Liver (tissue), 8 donors: ENCODE measurements at regions not wholly inside any gene's neighbourhood (a gene's known extent, or its start where the extent isn't known, plus 50 kb on each side); places are given as distances from the start of the nearest gene placed in this dataset.

Experiments
- DNase-seq: peaks from one replicate; pipeline ENCODE4 v3.0.0-alpha.2; 2017; ENCODE audit warnings: low spot score
- H3K27ac ChIP-seq, 2 donors: one replicate each; pipeline ENCODE4 v1.7.0; 2013; ENCODE audit warnings: inconsistent platforms in 2 of 2, low read length in 2 of 2, control low read depth in 1 of 2, low read depth in 1 of 2, mild to moderate bottlenecking in 1 of 2
- H3K27me3 ChIP-seq, 4 donors: one replicate each; pipeline versions ENCODE4 v1.6.1 to v1.7.0; 2013; ENCODE audit warnings: low read length in 3 of 4, inconsistent platforms in 1 of 4, mild to moderate bottlenecking in 1 of 4, moderate library complexity in 1 of 4; ENCODE audit not compliant: control insufficient read depth in 4 of 4, insufficient read depth in 4 of 4
- H3K36me3 ChIP-seq, 4 donors: one replicate each; pipeline versions ENCODE4 v1.6.1 to v1.7.0; 2013; ENCODE audit warnings: low read length in 3 of 4, mild to moderate bottlenecking in 3 of 4, low read depth in 1 of 4, moderate library complexity in 1 of 4; ENCODE audit not compliant: control insufficient read depth in 4 of 4, insufficient read depth in 3 of 4
- H3K4me1 ChIP-seq, 4 donors: one replicate each; pipeline versions ENCODE4 v1.6.1 to v1.7.0; 2013; ENCODE audit warnings: low read length in 3 of 4, mild to moderate bottlenecking in 3 of 4, moderate library complexity in 1 of 4; ENCODE audit not compliant: control insufficient read depth in 4 of 4, insufficient read depth in 4 of 4
- H3K4me3 ChIP-seq, 3 donors: one replicate each; pipeline versions ENCODE4 v1.6.1 to v1.7.0; 2013; ENCODE audit warnings: low read length in 3 of 3, control low read depth in 1 of 3, low read depth in 1 of 3, mild to moderate bottlenecking in 1 of 3
- H3K9ac ChIP-seq, 2 donors: one replicate each; pipeline ENCODE4 v1.7.0; 2013; ENCODE audit warnings: low read length in 2 of 2, mild to moderate bottlenecking in 2 of 2, moderate library complexity in 2 of 2, control low read depth in 1 of 2, low read depth in 1 of 2
- H3K9me3 ChIP-seq, 4 donors: one replicate each; pipeline versions ENCODE4 v1.6.1 to v1.7.0; 2013; ENCODE audit warnings: low read length in 3 of 4; ENCODE audit not compliant: control insufficient read depth in 4 of 4
- CTCF ChIP-seq: fragments of 150-350 bp; IDR thresholded peaks from 2 replicates; pipeline ENCODE4 v1.5.1; 2017; ENCODE audit warnings: improper control_type of control experiment, low read depth, low read length; ENCODE audit not compliant: missing input control
- FOXA1 ChIP-seq: IDR thresholded peaks from 2 replicates; pipeline ENCODE4 v1.6.1; 2016; ENCODE audit warnings: antibody characterized with exemption
- FOXA2 ChIP-seq: IDR thresholded peaks from 2 replicates; pipeline ENCODE4 v1.6.1; 2016; ENCODE audit warnings: antibody characterized with exemption
- GABPA ChIP-seq, 2 donors: IDR thresholded peaks in 1 of 2; conservative IDR thresholded peaks in 1 of 2; 2 replicates each; pipeline ENCODE4 v1.6.1; 2016; ENCODE audit warnings: antibody characterized with exemption in 2 of 2, mild to moderate bottlenecking in 1 of 2, moderate library complexity in 1 of 2
- HNF4A ChIP-seq, 2 donors: conservative IDR thresholded peaks; 2 replicates each; pipeline ENCODE4 v1.6.1; 2016; ENCODE audit warnings: antibody characterized with exemption in 2 of 2, mild to moderate bottlenecking in 2 of 2
- NR2F2 ChIP-seq: IDR thresholded peaks from 2 replicates; pipeline ENCODE4 v1.6.1; 2016; ENCODE audit warnings: antibody characterized with exemption
- RAD21 ChIP-seq, 2 donors: IDR thresholded peaks; 2 replicates each; pipeline ENCODE4 v1.6.1; 2016; ENCODE audit warnings: antibody characterized with exemption in 2 of 2, mild to moderate bottlenecking in 2 of 2
- TAF1 ChIP-seq: conservative IDR thresholded peaks from 2 replicates; pipeline ENCODE4 v1.6.1; 2016; ENCODE audit warnings: antibody characterized with exemption, mild to moderate bottlenecking
- YY1 ChIP-seq: IDR thresholded peaks from 2 replicates; pipeline ENCODE4 v1.6.1; 2016; ENCODE audit warnings: antibody characterized with exemption, mild to moderate bottlenecking
- WGBS: extraction: QIAGEN DNeasy Blood & Tissue Kit; methylation state at CpG from one replicate; pipeline ENCODE4 v1.1.7; 2013; 5-methylcytosine and 5-hydroxymethylcytosine counted together
- TF ChIP-seq, protein P1 (sequence below): IDR thresholded peaks from 2 replicates; pipeline ENCODE4 v1.6.1; 2016; ENCODE audit warnings: antibody characterized with exemption
- TF ChIP-seq, protein P2 (sequence below): IDR thresholded peaks from 2 replicates; pipeline ENCODE4 v1.6.1; 2016; ENCODE audit warnings: antibody characterized with exemption
- donor health status: healthy.
- donor health status: healthy.
- donor health status: healthy.
- donor health status: healthy.
- donor health status: healthy.

DNA sequence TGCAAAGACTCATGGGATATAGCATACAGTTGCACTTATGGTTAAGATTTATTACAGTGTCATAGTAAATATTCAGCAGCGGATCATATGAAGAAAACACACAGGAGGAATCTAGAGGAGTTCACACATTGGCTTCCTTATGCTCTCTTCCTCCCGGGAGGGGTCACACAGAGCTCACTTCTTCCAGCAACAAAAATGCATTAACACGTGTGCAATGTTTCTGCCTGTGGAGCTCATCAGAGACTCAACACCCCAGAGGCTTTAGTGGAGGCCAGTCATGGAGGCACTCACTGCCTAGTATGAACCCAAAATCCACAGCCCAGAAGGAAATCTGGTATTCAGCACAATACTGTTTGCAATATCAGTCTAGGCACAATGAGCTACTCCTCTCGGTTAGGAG lies 202.8 kb upstream of the PRSS1 start (continued):
- no peak for TF ChIP-seq GABPA (IDR thresholded peaks at IDR 0.05 in 1 of 2, conservative IDR thresholded peaks at IDR 0.05 in 1 of 2)
- no peak for TF ChIP-seq YY1
- TF ChIP-seq FOXA2, result no peak
- no peak for TF ChIP-seq FOXA1
- no peak for TF ChIP-seq RAD21 (IDR thresholded peaks at IDR 0.05)

DNA sequence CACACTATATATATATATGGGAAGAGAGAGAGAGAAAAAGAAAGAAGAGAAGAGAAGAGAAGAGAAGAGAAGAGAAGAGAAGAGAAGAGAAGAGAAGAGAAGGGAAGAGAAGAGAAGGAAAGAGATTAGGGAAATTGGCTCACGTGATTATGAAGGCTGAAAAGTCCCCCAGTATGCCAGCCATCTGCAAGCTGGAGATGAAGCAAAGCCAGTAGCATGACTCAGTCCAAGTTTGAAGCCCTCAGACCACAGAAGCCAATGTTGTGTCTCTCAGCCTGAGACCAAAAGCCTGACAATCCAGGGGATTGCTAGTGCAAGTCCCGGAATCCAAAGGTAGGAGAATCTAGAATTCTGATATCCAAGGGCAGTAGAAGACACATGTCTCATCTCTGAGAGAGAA lies 206.3 kb upstream of the PRSS1 start:
- H3K4me1 ChIP-seq, result no peaks in the 10 kb centered on the region
- TF ChIP-seq CTCF, result no peak
- H3K9me3 ChIP-seq, result no peaks in the 10 kb centered on the region
- peaks cover 0 to 6% (median 0%) of the 10 kb centered on the region in 4 donors for H3K27me3 ChIP-seq
- DNase-seq, result no peak
- no peak overlapping the region for H3K27ac ChIP-seq
- no peak overlapping the region for H3K9ac ChIP-seq
- 64% methylated on average over 2 of the region's 2 CpGs for WGBS
- H3K4me3 ChIP-seq, result no peak overlapping the region
- H3K36me3 ChIP-seq, result no peaks in the 10 kb centered on the region

- H3K9me3 ChIP-seq, result no peaks in the 10 kb centered on the region
- H3K9ac ChIP-seq, result no peak overlapping the region
- H3K4me1 ChIP-seq, result no peaks in the 10 kb centered on the region
- WGBS, result 54% methylated on average over 1 of the region's 1 CpG
- H3K27ac ChIP-seq, result no peak overlapping the region
- DNase-seq, result no peak
- H3K4me3 ChIP-seq, result no peak overlapping the region
- peaks cover 0 to 6% (median 0%) of the 10 kb centered on the region in 4 donors for H3K27me3 ChIP-seq
- no peaks in the 10 kb centered on the region for H3K36me3 ChIP-seq
- TF ChIP-seq TAF1, result no peak
- TF ChIP-seq, protein P1, sequence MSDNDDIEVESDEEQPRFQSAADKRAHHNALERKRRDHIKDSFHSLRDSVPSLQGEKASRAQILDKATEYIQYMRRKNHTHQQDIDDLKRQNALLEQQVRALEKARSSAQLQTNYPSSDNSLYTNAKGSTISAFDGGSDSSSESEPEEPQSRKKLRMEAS, result no peak
These were observed 207.2 kb upstream of the PRSS1 start for GRCh38 chr7:142542105-142542504.

DNA sequence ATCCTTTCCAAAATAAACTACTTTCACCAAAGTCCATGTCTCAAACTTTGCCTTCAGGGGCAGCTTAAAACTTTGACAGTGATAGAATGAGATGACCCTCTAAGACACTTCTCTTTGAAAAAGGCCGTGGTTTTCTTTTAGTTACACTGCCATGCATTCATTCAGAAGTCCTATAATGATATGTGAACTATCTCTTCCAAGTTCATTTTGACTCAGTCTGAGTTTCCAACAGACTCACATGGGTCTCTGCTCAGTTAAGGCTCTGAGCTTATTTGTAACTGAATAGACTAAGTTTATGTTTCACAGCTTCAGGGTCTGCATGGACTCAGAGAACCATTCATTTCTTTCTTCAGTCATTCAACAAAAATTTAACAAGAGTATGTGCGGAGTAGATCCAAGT lies 208.9 kb upstream of the PRSS1 start:
- peaks cover 0 to 6% (median 0%) of the 10 kb centered on the region in 4 donors for H3K27me3 ChIP-seq
- H3K4me3 ChIP-seq, result no peak overlapping the region
- 81% methylated on average over 2 of the region's 2 CpGs for WGBS
- no peak overlapping the region for H3K9ac ChIP-seq
- no peaks in the 10 kb centered on the region for H3K9me3 ChIP-seq
- no peak overlapping the region for H3K27ac ChIP-seq
- TF ChIP-seq, protein P2, sequence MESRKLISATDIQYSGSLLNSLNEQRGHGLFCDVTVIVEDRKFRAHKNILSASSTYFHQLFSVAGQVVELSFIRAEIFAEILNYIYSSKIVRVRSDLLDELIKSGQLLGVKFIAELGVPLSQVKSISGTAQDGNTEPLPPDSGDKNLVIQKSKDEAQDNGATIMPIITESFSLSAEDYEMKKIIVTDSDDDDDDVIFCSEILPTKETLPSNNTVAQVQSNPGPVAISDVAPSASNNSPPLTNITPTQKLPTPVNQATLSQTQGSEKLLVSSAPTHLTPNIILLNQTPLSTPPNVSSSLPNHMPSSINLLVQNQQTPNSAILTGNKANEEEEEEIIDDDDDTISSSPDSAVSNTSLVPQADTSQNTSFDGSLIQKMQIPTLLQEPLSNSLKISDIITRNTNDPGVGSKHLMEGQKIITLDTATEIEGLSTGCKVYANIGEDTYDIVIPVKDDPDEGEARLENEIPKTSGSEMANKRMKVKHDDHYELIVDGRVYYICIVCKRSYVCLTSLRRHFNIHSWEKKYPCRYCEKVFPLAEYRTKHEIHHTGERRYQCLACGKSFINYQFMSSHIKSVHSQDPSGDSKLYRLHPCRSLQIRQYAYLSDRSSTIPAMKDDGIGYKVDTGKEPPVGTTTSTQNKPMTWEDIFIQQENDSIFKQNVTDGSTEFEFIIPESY, result no peak
- TF ChIP-seq GABPA (IDR thresholded peaks at IDR 0.05 in 1 of 2, conservative IDR thresholded peaks at IDR 0.05 in 1 of 2) (no peak), TAF1 (no peak), NR2F2 (no peak), HNF4A (conservative IDR thresholded peaks at IDR 0.05) (no peak), FOXA2 (no peak), YY1 (no peak), FOXA1 (no peak), CTCF (no peak)
- H3K4me1 ChIP-seq, result no peaks in the 10 kb centered on the region
- H3K36me3 ChIP-seq, result no peaks in the 10 kb centered on the region
- no peak for DNase-seq
